SIG-M5 treated with dmso at 0.1 percent for 504 hours (cell line): ENCODE measurements at regions not wholly inside any gene's neighbourhood (a gene's known extent, or its start where the extent isn't known, plus 50 kb on each side); places are given as distances from the start of the nearest gene placed in this dataset.
"Not testable (repeated sequence)": the region's sequence is repeated elsewhere in the genome, so short reads cannot be mapped to it uniquely, and the experiment has no call there.

Experiments used
- DNase-seq: peaks from one replicate; lab custom pipeline; 2025; ENCODE audit not compliant: unreplicated experiment; lab: John Stamatoyannopoulos, UW

DNA sequence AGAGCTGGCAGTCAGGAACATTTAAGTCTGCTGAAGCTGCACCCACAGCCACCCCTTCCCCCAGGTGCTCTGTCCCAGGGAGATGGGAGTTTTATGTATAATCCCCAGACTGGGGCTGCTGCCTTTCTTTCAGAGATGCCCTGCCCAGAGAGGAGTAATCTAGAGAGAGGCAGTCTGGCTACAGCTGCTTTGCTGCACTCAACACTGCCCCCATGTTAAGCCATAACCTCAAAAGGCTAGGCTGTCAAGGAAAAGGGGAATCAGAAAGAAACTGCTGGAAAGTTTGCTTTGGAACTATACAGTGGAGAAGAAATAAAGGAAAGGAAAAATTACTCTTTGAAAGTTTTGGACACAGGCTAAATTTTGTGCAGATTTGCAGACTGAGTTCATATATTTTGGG, 127.2 kb downstream of the MACIR start:
- DNase-seq = no peak

DNA sequence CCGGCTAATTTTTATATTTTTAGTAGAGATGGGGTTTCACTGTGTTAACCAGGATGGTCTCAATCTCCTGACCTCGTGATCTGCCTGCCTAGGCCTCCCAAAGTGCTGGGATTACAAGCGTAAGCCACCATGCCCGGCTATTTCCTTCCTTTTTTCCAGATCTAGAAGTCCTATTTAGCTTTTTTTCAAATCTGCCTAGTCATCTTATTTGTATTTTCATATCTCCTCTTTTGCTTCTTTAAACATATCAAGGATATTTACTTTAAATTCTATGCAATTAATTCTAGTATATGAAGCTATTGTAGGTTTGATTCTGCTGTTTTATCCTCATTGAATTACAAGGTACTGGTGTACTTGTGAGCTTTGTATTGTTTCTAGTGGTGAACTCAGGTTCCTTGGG, 119.1 kb downstream of the MACIR start:
- DNase-seq = not testable (repeated sequence)

DNA sequence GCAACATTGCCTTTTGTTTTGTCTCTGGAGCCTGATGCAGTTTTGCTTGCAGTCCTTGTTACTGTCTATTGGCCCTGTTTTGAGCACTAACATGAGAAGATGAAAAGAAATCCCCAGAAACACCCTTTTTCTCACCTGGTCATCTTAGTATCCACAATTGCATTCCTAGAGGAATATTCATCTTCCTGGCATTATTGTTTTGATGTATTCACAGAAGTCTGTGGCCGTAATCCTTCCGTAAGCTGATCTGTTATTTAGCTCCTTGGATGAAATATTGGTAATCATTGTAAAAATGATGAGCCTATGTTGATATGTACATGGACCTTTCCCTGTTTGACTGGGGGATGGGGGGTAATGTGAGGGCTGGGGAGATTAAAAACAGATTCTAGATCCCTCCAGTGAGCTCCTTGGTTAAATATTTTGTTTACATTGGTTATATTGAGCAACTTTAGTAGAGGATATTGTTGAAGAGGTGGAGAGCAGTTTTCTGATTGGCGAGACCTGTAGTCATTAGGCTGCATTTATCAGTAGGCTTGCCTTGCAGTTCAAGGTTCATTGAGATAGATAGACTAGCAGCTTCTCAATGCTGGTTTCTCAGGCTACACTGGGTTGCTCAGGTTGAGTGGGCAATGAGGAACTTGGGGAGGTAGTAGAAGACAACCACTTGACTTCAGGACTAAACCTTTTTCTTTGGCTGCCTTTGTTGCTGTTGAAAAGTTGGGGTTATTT, 117.5 kb downstream of the MACIR start:
- no peak for DNase-seq

DNA sequence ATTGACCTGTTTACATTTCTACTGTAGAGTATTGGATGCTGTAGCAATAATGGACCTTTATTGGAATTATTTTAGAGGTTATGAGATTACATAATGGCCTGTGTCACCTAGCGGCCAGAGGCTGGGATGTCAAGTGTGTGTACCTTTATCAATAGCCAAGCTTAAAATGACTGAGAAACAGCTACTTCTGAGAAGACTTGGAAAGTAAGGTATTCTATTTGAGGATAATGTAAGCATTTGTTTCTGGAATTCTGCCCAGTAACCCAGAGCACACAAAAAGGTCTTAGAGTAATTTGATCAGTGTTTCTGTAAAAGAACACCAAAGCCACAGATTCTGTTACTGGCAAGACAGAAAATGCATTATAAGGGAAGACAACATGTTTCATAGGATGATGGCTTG, 116.8 kb downstream of the MACIR start:
- DNase-seq = no peak

DNA sequence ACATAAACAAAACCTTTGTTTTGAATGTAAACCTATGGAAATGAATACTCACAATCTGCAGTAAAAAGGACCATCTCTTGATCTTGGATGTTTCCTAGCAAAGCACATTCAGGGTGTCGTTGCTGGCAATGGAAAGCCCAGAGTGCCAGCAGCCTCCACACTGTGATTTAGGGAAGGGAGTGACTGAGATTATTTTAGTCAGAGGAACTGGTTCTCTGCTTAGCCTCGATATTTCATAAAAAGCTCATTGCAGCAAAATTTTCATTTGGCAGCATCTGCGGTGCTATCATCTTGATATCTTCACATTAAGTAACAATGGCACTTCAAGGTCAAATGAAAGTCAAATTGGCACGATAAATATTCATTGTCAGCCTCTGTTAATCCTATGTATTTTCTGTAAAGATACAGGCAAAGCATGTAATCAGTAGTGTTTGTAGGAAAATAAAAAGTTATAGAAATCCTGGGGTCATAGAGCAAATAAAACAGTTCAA, 116.0 kb downstream of the MACIR start:
- no peak for DNase-seq

DNA sequence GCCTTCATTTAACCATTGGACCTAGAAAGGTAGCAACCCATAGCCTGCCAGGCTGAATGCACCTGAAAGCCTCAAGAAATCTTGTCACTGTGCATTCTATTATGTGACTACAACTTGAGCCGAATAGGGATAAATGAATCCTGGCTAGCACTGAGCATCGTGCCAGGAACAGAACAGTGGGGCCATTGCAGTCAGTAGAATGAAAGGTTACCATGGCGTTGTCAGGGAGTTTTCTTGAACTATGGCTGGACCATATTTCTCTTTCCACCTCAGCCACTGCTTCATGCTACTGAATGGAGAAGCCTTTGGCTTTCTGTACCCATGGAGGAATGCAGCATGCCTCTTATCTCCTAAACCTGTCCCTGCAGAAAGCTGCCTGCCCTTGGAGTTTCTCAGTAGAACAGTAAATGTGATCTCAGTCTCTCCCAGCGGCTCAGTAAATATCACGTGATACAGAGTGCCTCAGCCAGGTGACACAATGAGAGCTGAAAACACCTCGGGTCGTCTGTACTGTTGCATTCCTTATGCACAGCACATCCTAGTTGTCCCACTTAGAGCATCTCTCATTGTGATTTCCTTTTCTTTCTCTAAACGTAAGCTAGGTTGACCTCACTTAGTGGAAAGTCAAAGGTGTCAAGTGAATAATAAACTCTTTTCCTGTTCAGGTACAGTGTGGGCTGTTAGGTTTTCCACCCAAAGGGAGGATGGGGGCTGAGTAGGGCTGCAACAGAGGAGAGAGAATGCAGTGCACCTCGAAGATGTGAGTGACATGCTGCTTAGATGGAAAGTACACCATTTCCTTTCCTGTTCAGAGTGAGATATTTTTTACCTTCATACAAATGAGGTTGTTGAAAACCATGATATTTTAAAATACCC, 115.3 kb downstream of the MACIR start:
- DNase-seq = no peak

DNA sequence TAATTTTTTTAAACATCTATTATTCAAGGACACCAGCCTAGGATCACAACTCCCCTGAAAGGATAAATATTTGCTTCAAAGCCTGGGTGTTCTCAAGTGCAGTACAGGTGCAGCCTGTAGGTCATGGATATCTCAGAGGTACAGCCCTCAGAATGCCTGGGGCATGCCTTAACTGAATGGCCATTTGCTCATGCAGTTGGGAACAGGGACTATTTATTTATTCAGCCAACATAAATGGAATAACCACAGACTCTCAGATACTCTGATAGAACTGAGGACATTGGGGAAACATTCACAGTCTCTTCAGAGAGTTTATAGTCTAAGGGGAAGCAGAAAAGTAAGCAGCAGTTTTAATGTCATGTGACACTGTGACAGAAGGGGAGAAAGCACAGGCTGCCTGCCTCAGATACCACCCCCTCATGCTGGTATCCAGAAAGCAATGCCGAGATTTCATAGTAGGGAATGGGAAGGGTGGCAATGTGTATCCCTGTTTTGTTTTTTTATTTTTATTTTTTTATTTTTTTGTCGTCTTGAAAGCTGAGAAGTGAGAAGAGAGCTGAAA, 112.6 kb downstream of the MACIR start:
- DNase-seq = no peak

DNA sequence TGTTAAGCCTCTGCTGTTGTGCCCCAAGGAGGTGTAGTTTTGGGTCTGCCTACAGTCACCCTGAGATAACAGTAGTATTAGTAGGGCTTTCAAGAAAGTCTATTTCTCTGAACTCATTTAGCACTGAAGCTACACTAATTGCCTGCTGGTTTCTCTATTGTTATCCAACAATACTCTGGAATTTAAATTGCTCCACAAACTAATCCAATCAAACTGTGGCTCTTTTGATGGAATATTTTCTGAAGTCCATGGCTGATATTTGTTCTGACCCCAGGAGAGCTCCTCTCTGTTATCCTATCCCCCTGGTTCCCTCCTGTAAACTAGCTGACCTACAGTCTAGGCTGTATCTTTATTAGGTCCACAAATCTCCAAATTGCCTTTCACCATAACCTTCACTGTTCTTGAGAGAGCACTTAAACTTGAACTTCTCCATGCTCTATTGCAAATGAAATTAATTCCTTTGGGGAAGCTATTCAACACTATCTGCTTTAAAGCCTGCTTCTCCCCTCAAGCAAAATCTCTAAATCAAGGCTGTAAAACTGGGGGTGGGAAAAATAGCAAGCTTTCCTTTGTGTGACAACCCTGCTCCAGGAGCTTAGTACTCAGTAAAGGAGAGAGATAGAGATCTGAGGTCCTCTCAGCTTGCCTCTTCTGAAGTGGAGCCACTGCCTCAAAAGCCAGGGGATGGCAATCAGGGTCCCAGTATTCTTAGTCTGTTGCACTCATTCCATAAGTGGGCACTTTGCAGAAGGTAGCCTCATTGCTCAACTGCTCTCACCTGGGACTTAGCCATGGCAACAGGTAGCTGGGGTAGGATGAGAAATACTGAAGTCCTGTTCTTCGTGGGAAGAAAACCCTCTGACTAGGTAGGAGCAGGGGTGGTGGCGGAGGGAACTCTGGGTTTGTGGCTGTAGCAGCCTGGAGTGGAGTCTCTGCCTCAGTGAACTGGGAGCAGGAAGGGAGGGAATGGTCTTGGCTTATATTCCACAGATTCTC, 110.9 kb downstream of the MACIR start:
- DNase-seq = no peak

DNA sequence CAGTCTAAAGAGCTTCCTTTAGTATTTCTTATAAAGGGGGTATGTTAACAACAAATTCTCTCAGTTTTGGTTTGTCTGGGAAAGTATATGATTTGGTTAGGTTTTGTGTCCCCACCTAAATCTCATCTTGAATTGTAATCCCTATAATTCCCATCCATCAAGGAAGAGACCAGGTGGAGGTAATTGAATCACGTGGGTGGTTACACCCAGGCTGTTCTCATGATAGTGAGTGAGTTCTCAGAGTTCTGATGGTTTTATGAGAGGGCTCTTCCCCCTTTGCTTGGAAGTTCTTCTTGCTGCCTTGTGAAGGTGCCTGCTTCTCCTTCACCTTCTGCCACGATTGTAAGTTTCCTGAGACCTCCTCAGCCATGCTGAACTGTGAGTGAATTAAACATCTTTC, 109.1 kb downstream of the MACIR start:
- no peak for DNase-seq

DNA sequence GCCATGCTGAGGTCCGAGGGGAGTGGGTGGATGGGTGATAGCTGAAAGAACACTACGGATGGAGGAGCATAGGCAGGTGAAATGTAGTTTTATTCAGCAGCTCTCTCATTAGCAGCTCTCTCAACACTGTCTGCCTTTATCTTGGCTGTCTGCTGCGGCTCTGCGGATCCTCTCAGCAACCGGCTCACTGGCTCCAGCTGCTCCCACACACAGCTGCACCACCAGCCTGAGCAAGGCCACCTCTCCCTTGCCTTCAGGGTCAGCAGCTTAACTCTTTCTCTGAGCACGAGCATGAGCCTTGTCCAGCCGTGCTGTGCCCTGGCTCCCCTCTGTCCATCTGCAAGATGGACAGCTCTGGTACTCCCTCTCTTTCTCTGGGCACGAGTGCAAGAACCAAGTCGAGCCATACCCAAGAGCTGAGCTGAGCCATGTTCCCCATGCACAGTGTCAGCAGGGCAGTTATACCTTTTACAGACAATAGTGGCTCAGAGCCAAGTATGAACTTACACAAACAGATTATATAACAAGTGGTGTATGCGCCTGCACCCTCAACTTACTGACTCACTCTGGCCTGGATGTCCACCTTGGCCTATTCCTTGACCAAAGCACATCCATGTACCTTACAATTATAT, 108.5 kb downstream of the MACIR start:
- DNase-seq = no peak

DNA sequence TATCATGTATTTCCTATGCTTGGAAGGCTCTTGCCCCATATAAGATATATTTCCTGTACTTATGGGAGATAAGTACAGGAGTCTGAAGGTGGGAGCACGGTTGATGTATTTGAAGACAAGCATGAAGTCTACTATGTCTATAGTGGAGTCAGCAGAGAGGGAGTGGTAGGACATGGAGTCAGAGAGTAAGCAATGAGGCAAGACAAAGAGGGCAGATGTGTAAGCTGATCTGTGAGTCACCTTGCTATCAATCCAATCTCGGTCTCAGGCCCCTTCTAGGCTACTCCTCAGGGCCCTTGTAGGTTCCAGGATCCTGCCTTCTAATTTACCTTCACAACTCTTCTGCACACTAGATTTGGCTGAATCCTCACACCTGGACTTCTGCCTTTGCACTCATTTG, 105.5 kb downstream of the MACIR start:
- DNase-seq = no peak

DNA sequence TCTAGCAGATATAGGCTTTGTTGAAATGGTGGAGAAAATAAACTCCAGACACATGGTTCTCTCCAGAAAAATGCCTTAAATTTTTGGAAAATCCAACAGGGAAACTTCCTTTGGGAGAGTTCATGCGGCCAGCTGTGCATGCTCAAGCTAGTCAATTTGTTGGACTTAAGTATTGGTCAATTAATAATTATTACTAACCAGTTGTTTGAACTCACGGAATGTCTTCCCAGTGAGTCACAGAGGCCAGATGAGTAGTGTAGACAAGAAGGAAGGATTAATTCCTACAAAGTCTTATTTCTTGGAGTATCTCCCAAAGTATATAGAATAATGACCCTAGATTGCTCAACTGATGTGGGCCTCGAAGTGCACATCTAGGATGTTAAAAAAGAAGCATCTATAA, 103.6 kb downstream of the MACIR start:
- no peak for DNase-seq

DNA sequence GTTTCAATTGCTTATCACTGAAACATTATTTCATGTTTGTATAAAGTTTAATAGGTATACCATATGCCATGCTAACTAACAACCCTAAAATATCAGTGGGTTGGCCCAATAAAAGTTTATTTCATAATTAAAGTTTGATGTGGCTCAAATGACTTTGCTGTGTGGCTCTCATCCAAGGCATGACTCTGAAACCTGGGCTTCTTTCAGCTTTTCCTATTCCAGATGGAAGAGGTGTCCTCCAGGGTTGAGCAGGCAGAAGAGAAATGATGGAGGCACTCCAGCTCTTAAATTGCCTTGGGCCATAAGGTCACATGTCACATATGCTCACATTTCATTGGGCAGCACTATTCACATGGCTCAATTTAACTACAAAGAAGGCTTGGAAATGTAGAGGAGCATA, 101.9 kb downstream of the MACIR start:
- DNase-seq = no peak

DNA sequence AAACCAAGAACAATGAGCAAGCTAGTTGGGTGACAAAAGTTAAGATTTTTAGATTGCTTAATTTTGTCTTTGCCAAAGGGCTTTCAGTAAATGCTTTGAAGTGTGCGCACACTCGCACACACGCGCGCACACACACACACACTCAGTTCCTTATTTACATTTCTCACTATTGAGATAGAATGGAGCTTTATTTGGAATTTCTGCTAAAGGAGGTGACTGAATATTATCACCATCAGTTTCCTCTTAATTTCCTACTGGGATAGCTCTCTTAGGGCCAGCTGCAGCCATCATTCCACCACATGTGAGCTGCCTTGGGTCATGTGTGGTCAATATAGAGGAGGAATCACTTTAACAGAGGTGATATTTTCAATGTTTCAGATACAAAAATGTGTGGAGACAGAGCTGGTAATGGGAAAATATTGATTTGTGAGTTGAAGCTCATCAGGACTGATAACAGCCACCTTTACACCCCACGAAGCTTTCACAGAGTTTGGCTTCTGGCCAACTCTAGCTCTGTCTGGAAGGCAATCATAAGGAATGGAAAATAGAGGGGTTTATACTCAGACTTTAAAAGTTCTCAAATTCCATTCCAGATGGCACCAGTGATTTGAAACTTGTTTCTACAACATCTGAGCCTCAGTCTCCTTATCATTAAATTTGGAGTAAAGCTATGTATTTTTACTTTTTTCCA, 99.9 kb downstream of the MACIR start:
- no peak for DNase-seq

DNA sequence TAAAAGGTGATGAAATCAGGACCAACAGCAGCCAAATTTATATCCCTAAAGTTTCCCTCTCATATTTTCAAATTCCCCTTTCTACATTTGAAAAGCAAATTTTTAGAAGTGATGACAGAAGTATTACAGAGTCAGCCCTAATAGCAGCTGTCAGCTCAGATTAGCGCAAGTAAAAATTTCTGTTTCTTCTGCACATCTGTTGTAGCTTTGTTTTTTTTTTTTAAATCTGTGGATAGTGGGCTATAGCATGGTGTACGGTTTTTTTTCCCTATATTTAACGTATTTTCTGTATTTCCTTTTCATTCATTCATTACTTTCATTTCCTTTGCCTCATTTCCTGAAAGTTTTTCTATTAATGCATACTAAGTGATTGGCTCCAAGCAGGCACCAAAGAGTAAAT, 99.1 kb downstream of the MACIR start:
- no peak for DNase-seq

DNA sequence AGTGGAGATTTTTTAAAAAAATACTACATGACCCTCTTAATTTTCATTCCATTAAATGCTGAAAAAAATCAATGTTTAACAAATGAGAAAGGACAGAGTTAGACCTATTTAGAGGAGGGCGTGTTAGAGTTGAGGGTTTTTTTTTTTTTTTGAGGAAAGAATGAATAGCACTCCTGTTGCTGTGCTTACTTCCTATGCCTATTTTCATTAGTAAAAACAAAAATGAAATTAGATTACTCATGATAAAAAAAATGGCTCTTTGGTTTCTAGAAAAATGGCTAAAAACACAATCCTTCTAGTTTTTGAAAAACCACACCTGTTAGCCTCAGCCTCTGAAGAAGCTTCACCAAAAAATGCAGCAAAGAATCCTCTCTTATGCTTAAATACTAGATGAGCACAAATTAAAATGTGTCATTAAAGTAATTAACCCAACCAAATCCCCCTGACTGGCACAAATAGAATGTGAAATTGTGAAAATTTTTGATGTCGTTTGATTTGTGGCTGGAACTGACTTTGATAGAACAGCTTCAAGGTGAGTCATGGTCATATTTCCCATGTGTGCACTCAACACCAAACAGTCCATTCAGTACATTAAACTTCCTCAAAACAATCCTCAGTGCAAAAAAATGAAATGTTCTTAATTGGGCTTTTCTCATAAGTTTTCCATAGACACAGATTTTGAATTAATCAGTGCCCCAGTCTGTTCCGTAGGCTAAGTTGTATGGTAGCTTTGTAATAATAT, 98.0 kb downstream of the MACIR start:
- DNase-seq = no peak

DNA sequence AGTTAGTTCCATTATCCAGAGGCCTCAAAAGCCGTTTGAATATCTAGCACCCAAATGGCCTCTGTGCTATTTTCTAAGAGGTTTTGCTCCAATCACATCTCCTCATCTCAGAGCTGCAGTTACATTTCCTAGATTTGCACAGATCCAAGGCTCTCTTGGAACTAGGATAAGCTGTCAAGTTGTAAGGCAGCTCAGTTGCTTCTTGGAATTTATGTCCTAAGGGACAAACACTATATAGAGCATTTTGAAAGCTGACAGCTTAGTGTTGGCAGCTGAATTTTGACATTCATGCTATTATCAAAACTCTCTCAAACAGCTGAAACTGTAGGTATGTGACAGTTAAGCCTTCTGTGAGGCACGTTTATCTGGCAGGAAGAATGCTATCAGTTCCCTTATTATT, 97.0 kb downstream of the MACIR start:
- no peak for DNase-seq

DNA sequence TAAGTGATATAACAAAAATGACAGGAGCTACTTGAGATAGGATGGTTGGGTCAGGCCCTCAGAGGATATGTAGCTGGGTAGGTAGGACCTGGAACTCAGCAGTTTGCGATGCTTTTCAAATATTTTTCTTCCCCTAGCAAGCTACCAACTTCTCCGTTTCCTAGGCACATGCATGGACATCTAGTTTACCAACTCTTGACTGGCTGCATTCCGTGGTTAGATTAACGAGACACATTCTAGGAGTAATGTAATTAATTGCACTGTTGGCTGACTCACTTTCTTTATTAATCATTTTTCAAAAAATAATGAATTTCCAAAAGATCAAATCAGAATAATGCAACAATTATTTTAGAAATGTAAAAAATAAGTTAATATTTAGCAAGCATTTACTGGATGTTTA, 95.9 kb downstream of the MACIR start:
- DNase-seq = no peak

DNA sequence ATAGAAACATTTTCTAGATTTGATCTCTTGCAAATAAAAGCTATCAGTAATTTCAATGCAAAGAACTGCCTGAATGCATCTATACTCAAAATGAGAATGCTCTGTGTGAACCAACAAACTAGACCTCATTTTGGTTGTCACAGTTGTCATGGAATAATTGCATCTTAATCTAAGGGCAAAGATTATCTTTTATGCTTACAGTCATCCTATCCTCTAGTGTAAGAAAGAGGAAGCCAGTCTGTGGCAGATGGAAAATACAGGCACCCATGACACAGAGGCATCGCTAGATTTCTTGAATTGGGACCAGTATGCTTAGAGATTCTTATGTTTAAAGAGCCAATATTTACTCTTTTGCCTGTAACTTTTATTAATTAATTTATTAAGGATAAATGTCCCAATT, 95.0 kb downstream of the MACIR start:
- no peak for DNase-seq
